Breast epithelium (tissue), 4 donors: ENCODE measurements at regions not wholly inside any gene's neighbourhood (a gene's known extent, or its start where the extent isn't known, plus 50 kb on each side); places are given as distances from the start of the nearest gene placed in this dataset.

Source experiments
- DNase-seq, 2 donors: peaks; one replicate each; pipeline ENCODE4 v3.0.0-alpha.2; 2019; ENCODE audit warnings: low spot score in 2 of 2
- H3K27ac ChIP-seq, 2 donors: fragments of 200-600 bp; sonication (generic) in 1 of 2; one replicate each; pipeline ENCODE4 v1.5.1; 2016 to 2019; ENCODE audit warnings: mild to moderate bottlenecking in 1 of 2
- H3K27me3 ChIP-seq, 2 donors: fragments of 200-600 bp; sonication (generic) in 1 of 2; one replicate each; pipeline versions ENCODE4 v1.5.1 to v1.6.0; 2017 to 2019; ENCODE audit warnings: control low read depth in 1 of 2, mild to moderate bottlenecking in 1 of 2
- H3K36me3 ChIP-seq: fragments of 200-600 bp; one replicate; pipeline ENCODE4 v1.5.1; 2019
- H3K4me1 ChIP-seq, 2 donors: fragments of 200-600 bp; sonication (generic); one replicate each; pipeline ENCODE4 v1.5.1; 2016 to 2019; ENCODE audit warnings: control low read depth in 1 of 2
- H3K4me3 ChIP-seq, 3 donors: fragments of 200-600 bp; sonication (generic); 1 replicate in 2 of 3; 2 replicates in 1 of 3; pipeline ENCODE4 v1.5.1; 2016 to 2019; ENCODE audit warnings: mild to moderate bottlenecking in 3 of 3, moderate library complexity in 2 of 3
- H3K9me3 ChIP-seq, 2 donors: fragments of 200-600 bp; sonication (generic) in 1 of 2; one replicate each; pipeline ENCODE4 v1.5.1; 2016 to 2019; ENCODE audit warnings: control low read depth in 1 of 2
- CTCF ChIP-seq, 3 donors: fragments of 450-650 bp; IDR thresholded peaks; one replicate each; pipeline ENCODE4 v1.5.1; 2016 to 2017; ENCODE audit warnings: antibody characterized with exemption in 3 of 3, mild to moderate bottlenecking in 3 of 3, moderate library complexity in 3 of 3
- POLR2A ChIP-seq: fragments of 450-650 bp; IDR thresholded peaks from one replicate; pipeline ENCODE4 v1.6.1; 2016; ENCODE audit warnings: antibody characterized with exemption, mild to moderate bottlenecking, moderate library complexity
- POLR2AphosphoS5 ChIP-seq, 3 donors: sonication (generic); formaldehyde crosslinking; IDR thresholded peaks; one replicate each; pipeline ENCODE4 v1.6.1; 2017; ENCODE audit warnings: antibody characterized with exemption in 3 of 3
- intact Hi-C: fragments of 100-400 bp; cut with DNase I; formaldehyde crosslinking; loops from one replicate; pipeline ENCODE4 v1.15.1; 2023; ENCODE audit warnings: low total_unique reads

GRCh38 chrX:112527903-112528302 lies 151.8 kb downstream of the LHFPL1 start:
- no peak overlapping the region for H3K27ac ChIP-seq
- H3K9me3 ChIP-seq: peaks cover 0 to 8% of the 10 kb centered on the region in 2 donors
- H3K36me3 ChIP-seq: no peaks in the 10 kb centered on the region
- TF ChIP-seq POLR2AphosphoS5 (IDR thresholded peaks at IDR 0.05): no peak
- no peak for TF ChIP-seq POLR2A
- no peak for TF ChIP-seq CTCF (IDR thresholded peaks at IDR 0.05)
- H3K4me3 ChIP-seq: no peak overlapping the region
- H3K4me1 ChIP-seq: no peaks in the 10 kb centered on the region
- peaks cover 0 to 19% of the 10 kb centered on the region in 2 donors for H3K27me3 ChIP-seq
- no peak for DNase-seq
- intact Hi-C loops: no loop called here

- H3K27ac ChIP-seq: no peak overlapping the region
- TF ChIP-seq POLR2A (no peak), CTCF (IDR thresholded peaks at IDR 0.05) (no peak), POLR2AphosphoS5 (IDR thresholded peaks at IDR 0.05) (no peak)
- no peaks in the 10 kb centered on the region for H3K4me1 ChIP-seq
- peaks cover 0 to 8% of the 10 kb centered on the region in 2 donors for H3K9me3 ChIP-seq
- no peaks in the 10 kb centered on the region for H3K36me3 ChIP-seq
- H3K4me3 ChIP-seq: no peak overlapping the region
- peaks cover 0 to 22% of the 10 kb centered on the region in 2 donors for H3K27me3 ChIP-seq
- intact Hi-C loops: no loop called here
- DNase-seq: no peak
Measured at GRCh38 chrX:112521676-112522075, 158.1 kb downstream of the LHFPL1 start.

- Histone ChIP-seq H3K27ac (no peak overlapping the region), H3K9me3 (peaks cover 6 to 13% of the 10 kb centered on the region in 2 donors), H3K4me1 (no peaks in the 10 kb centered on the region), H3K4me3 (no peak overlapping the region), H3K36me3 (no peaks in the 10 kb centered on the region), H3K27me3 (peaks cover 0 to 13% of the 10 kb centered on the region in 2 donors)
- DNase-seq: no peak
- TF ChIP-seq CTCF (IDR thresholded peaks at IDR 0.05): no peak
- no peak for TF ChIP-seq POLR2A
- no peak for TF ChIP-seq POLR2AphosphoS5 (IDR thresholded peaks at IDR 0.05)
- intact Hi-C loops: no loop called here
Measured at GRCh38 chrX:112520124-112520523, 159.6 kb downstream of the LHFPL1 start.

GRCh38 chrX:112513154-112513553 lies 166.6 kb downstream of the LHFPL1 start:
- no peaks in the 10 kb centered on the region for H3K27me3 ChIP-seq
- no peak overlapping the region for H3K27ac ChIP-seq
- no peak for TF ChIP-seq POLR2A
- intact Hi-C loops: no loop called here
- H3K9me3 ChIP-seq: peaks cover 7 to 26% of the 10 kb centered on the region in 2 donors
- peak in 1 of 2 donors; percentile 19 for DNase-seq
- H3K4me1 ChIP-seq: no peaks in the 10 kb centered on the region
- no peak overlapping the region for H3K4me3 ChIP-seq
- H3K36me3 ChIP-seq: no peaks in the 10 kb centered on the region

- no peak for DNase-seq
- H3K9me3 ChIP-seq: peaks cover 7 to 28% of the 10 kb centered on the region in 2 donors
- H3K4me3 ChIP-seq: no peak overlapping the region
- H3K4me1 ChIP-seq: no peaks in the 10 kb centered on the region
- no peaks in the 10 kb centered on the region for H3K36me3 ChIP-seq
- TF ChIP-seq CTCF (IDR thresholded peaks at IDR 0.05) (no peak), POLR2A (no peak), POLR2AphosphoS5 (IDR thresholded peaks at IDR 0.05) (no peak)
- H3K27me3 ChIP-seq: no peaks in the 10 kb centered on the region
- H3K27ac ChIP-seq: no peak overlapping the region
- intact Hi-C loops: no loop called here
Measured at GRCh38 chrX:112512509-112512908, 167.2 kb downstream of the LHFPL1 start.

GRCh38 chrX:112510629-112511028 lies 169.1 kb downstream of the LHFPL1 start:
- peaks cover 7 to 27% of the 10 kb centered on the region in 2 donors for H3K9me3 ChIP-seq
- no peak overlapping the region for H3K27ac ChIP-seq
- DNase-seq: no peak
- intact Hi-C loops: no loop called here
- no peaks in the 10 kb centered on the region for H3K36me3 ChIP-seq
- no peaks in the 10 kb centered on the region for H3K4me1 ChIP-seq
- H3K27me3 ChIP-seq: no peaks in the 10 kb centered on the region
- H3K4me3 ChIP-seq: no peak overlapping the region
- no peak for TF ChIP-seq POLR2AphosphoS5 (IDR thresholded peaks at IDR 0.05)
- TF ChIP-seq CTCF (IDR thresholded peaks at IDR 0.05): no peak
- no peak for TF ChIP-seq POLR2A
